ENCODE measurements at regions not wholly inside any gene's neighbourhood (a gene's known extent, or its start where the extent isn't known, plus 50 kb on each side); places are given as distances from the start of the nearest gene placed in this dataset.
"Not testable (repeated sequence)": the region's sequence is repeated elsewhere in the genome, so short reads cannot be mapped to it uniquely, and the experiment has no call there.

DNA sequence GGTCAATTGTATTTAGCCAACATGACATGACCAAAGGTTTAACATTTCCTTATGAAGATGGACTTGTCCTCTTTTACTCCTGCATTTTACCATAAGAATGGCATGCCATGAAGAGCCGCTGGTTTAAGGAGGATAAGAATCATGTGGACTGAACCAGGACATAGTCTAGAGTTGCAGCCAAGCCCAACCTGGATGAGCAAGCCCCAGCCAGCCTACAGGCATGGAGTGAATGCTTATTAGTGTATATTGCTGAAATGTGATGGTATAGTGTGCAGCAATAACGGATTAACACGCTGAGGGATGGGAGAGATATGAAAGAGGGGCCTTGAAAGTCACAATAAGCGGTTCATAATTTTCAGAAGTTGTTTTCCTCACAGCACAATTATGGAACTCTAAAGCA is 523.2 kb downstream of the NTRK2 start:
- H3K9me3 Mint-ChIP-seq, result peaks cover 0 to 16% of the 10 kb centered on the region in 2 donors
- H3K27ac Mint-ChIP-seq, result no peak overlapping the region
- DNase-seq (no peak), ATAC-seq (no peak)
- H3K27me3 Mint-ChIP-seq, result peaks cover 26% of the 10 kb centered on the region
- no peak overlapping the region for H3K4me3 Mint-ChIP-seq
- no peaks in the 10 kb centered on the region for H3K4me1 Mint-ChIP-seq

DNA sequence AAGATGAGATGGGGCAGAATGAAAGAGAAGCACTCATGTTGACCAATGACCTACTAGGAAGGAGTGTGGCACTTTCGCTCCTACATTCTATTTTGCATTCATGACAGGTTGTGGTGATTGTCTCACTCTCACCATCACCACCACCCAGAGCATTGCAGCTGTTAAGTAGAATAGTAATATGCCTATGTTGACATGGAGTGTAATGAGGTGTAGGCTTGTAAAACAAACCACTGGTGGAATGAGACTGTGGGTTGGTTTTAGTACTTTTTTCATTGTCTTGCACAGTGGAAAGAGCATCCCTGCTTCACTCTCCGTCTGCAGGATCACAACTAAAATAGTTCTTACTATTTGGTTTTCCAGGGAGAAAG is 516.7 kb downstream of the NTRK2 start:
- Mint-ChIP-seq H3K27me3 (peaks cover 16% of the 10 kb centered on the region), H3K4me1 (no peaks in the 10 kb centered on the region), H3K27ac (no peak overlapping the region), H3K4me3 (no peak overlapping the region), H3K9me3 (no peaks in the 10 kb centered on the region)
- ATAC-seq, result no peak
- DNase-seq, result no peak

DNA sequence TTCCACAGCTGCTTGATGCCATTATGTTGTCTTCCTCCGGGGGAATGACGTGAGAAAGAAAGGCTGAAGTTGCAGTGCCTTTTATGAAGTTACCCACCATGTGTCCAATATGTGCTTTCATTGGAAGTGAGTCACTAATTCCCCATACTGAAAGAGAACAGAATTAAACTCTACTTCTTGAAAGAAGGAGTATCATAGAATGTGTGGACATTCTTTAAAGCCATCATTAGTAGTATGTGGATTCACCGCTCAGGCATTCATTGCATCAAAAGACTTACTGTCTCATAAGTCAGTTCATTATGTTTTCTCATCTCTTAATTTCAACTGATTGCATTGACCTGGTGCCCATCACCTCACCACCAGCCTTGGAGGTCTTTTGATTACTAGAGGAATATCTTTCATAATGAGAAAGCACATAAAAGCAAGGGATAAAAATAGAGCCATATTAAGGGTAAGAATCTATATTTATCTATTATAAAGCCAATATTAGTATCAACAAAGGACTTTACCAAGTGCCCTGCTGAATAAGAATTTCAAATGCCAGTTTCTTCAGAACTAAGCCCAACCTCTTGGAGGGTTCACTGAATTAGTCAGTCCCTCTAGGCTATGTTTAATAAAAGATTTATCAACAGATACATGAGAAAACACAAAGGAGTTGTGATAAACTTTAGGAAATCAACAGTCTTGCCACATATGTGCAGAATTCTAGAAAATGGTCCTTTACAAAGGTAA is 516.1 kb downstream of the NTRK2 start:
- DNase-seq (no peak), ATAC-seq (no peak)
- Mint-ChIP-seq H3K9me3 (no peaks in the 10 kb centered on the region), H3K27ac (no peak overlapping the region), H3K4me1 (no peaks in the 10 kb centered on the region), H3K4me3 (no peak overlapping the region), H3K27me3 (peaks cover 16% of the 10 kb centered on the region)

DNA sequence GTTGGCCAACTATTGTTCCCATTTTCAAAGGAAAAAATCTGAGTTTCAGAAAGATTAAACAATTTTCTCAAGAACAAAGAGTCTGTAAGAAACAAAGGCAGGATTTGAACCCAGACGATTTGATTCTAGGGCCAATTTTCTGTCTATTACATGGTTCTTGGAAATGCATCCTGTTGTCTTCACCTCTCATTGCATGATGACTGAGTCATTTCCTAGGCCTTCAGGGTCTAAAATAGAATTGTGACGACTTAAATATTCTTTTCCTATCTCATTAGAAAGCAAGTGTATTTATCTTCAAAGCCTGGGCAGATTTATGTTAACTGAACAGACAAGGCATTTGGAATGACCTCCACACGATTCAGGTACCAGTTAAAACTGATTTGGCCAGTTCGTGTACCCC is 512.9 kb downstream of the NTRK2 start:
- Mint-ChIP-seq H3K4me1 (no peaks in the 10 kb centered on the region), H3K9me3 (no peaks in the 10 kb centered on the region), H3K27ac (no peak overlapping the region), H3K27me3 (peaks cover 8% of the 10 kb centered on the region), H3K4me3 (no peak overlapping the region)
- no peak for ATAC-seq
- no peak for DNase-seq

DNA sequence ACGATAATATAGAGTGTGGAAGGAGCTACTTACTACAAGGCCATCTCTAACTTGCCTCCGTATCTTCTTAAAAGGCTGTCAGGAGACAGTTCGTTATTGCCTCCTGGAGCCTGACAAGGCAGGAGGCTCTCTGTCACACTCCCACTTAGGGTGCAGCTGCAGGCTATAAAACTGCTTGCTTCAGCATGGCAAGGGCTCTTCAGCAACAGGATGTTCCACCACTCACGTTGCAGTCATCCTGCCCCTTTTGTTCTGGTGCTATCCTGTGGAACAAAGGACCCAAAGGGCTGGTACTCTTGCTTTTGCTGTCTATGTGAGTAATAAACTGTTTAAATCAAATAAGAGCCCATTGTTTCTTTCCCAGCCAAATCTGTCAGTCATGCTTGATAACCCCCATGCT is 508.9 kb downstream of the NTRK2 start:
- peaks cover 2% of the 10 kb centered on the region for H3K27me3 Mint-ChIP-seq
- H3K4me3 Mint-ChIP-seq, result no peak overlapping the region
- H3K4me1 Mint-ChIP-seq, result no peaks in the 10 kb centered on the region
- ATAC-seq, result no peak
- no peaks in the 10 kb centered on the region for H3K9me3 Mint-ChIP-seq
- no peak for DNase-seq
- no peak overlapping the region for H3K27ac Mint-ChIP-seq

DNA sequence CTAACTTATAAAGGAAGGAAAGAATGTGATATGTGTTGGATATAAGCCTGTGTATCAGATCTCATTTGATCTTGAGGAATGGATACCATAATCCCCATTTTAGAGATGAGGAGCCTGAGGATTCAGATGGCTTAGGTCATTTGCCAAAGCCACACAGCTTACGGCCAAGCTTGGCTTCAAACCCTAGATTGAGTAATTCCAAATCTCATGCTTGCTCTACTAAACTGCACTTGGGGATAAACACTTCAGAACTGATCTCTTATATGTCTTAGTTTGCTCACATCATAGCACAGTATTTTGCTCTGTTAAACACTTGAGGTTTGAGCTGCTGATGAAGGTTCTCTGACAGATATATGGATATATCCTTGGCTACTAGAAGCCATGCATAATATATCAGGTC is 504.4 kb downstream of the NTRK2 start:
- no peak for ATAC-seq
- no peaks in the 10 kb centered on the region for H3K27me3 Mint-ChIP-seq
- no peak overlapping the region for H3K27ac Mint-ChIP-seq
- peaks cover 0 to 9% of the 10 kb centered on the region in 2 donors for H3K9me3 Mint-ChIP-seq
- no peaks in the 10 kb centered on the region for H3K4me1 Mint-ChIP-seq
- no peak for DNase-seq
- no peak overlapping the region for H3K4me3 Mint-ChIP-seq

DNA sequence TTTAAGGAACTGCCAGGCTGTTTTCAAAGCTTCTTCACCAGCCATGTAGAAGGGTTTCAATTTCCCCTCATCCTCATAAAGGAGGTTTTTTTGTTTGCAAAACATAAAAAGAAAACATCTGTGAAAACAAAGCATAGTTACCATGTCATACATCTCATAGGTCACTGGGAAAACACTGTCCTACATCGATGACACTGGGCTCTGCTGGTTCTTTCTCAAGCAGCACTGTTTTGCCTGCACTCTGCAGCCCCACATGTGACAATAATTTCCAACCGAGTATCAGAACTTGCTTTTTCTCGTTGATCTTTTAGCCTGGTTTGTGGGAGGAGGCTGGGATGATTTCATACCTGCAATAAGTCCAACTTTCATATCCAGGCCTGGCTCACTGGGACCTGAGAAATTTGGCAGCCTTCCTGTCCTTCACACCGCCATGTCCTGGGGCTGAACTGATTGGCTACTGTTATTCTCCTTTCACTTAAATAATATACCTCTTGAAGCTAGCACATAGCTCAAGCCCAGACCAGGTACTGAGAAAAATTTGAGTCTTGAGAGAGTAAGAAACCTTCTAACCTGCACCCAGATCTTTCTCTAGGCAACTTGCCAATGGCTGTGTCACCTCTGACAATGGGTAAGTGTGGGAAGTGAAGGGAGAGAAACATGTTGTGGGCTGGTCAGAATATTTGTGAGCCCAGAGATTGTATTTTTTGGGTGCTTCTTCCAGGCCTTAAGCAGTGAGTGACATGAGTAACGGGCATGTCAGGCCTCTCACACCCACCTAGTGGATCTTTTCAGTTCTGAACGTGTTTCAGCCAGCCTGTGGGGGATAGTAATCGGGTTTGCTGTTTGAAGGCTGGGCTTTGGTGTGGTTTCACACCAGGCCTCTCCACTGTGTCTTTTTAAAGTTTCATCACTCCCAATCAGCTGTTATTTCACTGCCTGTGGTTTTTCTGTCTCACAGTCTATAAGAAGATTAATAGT is 502.8 kb downstream of the NTRK2 start:
- H3K27ac Mint-ChIP-seq, result no peak overlapping the region
- H3K27me3 Mint-ChIP-seq, result no peaks in the 10 kb centered on the region
- H3K9me3 Mint-ChIP-seq, result peaks cover 0 to 9% of the 10 kb centered on the region in 2 donors
- DNase-seq, result no peak
- no peak overlapping the region for H3K4me3 Mint-ChIP-seq
- no peak for ATAC-seq
- H3K4me1 Mint-ChIP-seq, result no peaks in the 10 kb centered on the region

DNA sequence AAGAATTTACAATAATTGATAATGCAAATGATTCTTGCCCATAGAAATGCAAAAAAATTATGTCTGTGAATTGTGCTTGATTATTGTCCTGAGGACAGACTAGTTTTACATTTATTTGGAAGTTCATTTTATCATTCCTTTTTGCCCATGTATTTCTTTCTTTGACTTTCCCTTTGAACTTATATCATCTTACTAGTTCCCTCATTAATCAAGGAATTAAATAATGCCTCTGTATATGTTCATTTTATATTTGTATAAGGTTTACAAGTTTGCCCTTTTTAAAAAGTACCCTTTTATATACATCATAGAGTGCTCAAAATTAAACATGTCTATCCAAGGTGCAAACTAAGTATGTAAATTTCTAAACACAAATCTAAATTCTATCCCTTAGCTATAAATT is 501.6 kb downstream of the NTRK2 start:
- no peak for ATAC-seq

DNA sequence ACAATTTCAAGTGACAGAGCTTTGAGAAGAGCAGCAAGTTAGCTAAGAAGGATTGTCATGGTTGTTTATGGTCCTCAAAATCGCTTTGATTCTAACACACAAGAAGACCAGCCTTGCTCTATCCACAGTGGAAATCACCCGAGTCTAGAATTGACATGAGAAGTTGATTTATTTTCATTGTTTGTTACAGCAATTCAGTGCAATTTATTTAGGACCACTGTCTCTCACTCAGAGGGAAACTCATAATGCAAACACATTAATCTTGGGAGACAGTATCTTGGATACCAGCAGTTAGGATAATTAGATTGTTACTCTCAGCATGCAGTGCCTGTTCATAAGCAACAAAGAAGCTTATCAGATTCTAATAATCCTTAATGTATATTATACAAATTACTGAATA is 498.9 kb downstream of the NTRK2 start:
- Mint-ChIP-seq H3K4me1 (no peaks in the 10 kb centered on the region), H3K27me3 (no peaks in the 10 kb centered on the region)
- no peak for ATAC-seq

More for the DNA sequence above, 501.6 kb downstream of the NTRK2 start:
- H3K4me1 Mint-ChIP-seq, result no peaks in the 10 kb centered on the region
- H3K9me3 Mint-ChIP-seq, result peaks cover 0 to 9% of the 10 kb centered on the region in 2 donors
- no peak for DNase-seq
- H3K4me3 Mint-ChIP-seq, result no peak overlapping the region
- H3K27me3 Mint-ChIP-seq, result no peaks in the 10 kb centered on the region
- no peak overlapping the region for H3K27ac Mint-ChIP-seq

DNA sequence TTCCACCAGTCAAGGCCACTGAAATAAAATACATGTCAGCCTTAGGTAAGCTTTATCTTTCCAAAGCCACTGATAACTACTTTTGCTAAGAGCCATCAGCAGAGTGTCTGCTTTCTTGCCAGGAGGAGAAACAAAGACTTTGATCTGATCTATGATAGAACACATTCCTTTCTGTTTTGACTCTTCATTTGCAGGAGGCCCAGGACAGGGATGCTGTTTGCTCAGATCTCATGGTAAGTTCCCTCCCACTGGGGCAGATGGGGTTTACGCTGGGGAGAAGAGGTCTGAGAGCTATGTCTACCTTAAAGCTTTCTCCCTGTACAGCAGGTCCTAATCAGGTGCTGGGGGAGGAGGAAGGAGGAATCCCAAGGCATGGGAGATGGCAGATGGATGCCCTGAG is 497.6 kb downstream of the NTRK2 start:
- peaks cover 6 to 18% of the 10 kb centered on the region in 2 donors for H3K9me3 Mint-ChIP-seq
- no peak for DNase-seq
- no peak for ATAC-seq
- H3K4me1 Mint-ChIP-seq, result no peaks in the 10 kb centered on the region
- no peaks in the 10 kb centered on the region for H3K27me3 Mint-ChIP-seq
- H3K27ac Mint-ChIP-seq, result no peak overlapping the region
- H3K4me3 Mint-ChIP-seq, result no peak overlapping the region

More for the DNA sequence above, 498.9 kb downstream of the NTRK2 start:
- H3K27ac Mint-ChIP-seq, result no peak overlapping the region
- H3K9me3 Mint-ChIP-seq, result peaks cover 1 to 14% of the 10 kb centered on the region in 2 donors
- DNase-seq, result no peak
- no peak overlapping the region for H3K4me3 Mint-ChIP-seq

DNA sequence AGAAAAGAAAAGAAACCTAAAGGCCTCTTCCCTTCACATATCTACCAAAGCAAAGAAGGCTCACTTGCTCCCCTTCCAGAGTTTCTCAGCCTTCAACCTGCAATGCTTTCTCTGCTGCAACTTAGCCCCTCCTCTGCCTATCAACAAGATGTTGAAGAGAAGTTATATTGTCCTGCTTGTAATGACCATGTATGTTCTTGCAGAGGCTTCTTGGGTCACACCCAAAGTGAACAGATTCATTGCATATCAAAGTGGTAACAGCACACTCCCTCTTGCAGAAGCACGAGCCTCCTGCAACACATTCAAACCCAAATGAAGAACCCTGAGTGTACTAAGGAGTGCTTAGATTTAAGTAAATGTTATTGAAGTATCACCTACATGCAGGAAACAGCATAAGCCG is 494.3 kb downstream of the NTRK2 start:
- Mint-ChIP-seq H3K4me1 (no peaks in the 10 kb centered on the region), H3K27me3 (no peaks in the 10 kb centered on the region), H3K9me3 (peaks cover 6 to 8% of the 10 kb centered on the region in 2 donors), H3K4me3 (no peak overlapping the region), H3K27ac (no peak overlapping the region)
- ATAC-seq, result no peak
- DNase-seq, result no peak

DNA sequence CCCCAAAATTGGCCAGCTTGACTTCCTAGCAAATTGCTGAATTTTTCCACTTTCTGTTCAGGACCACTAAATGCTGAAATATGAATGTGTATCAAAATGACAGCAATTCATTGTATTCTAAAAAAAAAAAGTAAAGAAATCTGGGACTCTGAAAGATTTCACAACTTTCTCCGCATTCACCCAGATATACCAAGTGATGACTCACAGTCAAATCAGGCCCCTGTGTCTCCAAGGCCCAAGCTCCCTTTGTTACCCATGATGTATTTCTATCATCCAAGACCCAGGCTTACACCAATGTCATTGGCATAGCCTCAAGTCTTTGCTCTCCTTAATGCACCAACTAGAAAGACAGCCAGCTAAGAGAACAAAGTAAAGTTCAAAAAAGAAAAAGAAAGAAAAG is 493.9 kb downstream of the NTRK2 start:
- no peak overlapping the region for H3K4me3 Mint-ChIP-seq
- H3K27ac Mint-ChIP-seq, result no peak overlapping the region
- peaks cover 6 to 8% of the 10 kb centered on the region in 2 donors for H3K9me3 Mint-ChIP-seq
- DNase-seq (no peak), ATAC-seq (no peak)
- H3K4me1 Mint-ChIP-seq, result no peaks in the 10 kb centered on the region
- no peaks in the 10 kb centered on the region for H3K27me3 Mint-ChIP-seq

DNA sequence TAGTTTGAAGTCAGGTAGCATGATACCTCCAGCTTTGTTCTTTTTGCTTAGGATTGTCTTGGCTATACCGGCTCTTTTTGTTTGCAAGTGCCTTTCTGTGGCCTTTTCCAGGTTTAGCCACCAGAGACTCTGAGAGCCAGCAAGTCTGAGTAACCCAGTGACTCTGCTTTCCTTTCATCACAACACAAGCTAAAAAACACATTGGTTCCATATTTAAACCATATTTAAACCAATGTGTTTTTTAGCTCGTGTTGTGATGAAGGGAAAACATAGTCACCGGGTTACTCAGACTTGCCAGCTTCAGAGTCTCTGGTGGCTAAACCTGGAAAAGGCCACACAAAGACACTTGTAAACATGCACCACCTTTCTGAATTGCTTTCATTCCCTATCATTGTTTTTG is 493.3 kb downstream of the NTRK2 start:
- no peaks in the 10 kb centered on the region for H3K4me1 Mint-ChIP-seq
- H3K9me3 Mint-ChIP-seq, result peaks cover 6 to 8% of the 10 kb centered on the region in 2 donors
- no peak for ATAC-seq
- no peak overlapping the region for H3K27ac Mint-ChIP-seq
- H3K4me3 Mint-ChIP-seq, result no peak overlapping the region
- H3K27me3 Mint-ChIP-seq, result no peaks in the 10 kb centered on the region
- no peak for DNase-seq

DNA sequence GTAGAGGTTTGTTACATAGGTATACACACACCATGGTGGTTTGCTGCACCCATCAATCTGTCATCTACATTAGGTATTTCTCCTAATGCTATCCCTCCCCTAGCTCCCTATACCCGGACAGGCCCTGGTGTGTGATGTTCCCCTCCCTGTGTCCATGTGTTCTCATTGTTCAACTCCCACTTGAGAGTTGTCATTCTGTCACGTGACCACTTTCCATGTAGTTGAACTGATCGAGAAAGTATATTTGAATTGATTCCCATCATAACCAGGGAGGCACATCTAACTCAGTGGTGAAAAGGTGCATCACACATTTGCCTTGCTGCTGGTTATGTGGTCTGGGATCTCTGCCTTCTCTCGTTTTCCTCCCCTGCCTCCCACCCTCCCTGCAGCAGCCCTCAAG is 491.4 kb downstream of the NTRK2 start:
- not testable (repeated sequence) for H3K27me3 Mint-ChIP-seq, H3K4me3 Mint-ChIP-seq, H3K4me1 Mint-ChIP-seq, DNase-seq, H3K9me3 Mint-ChIP-seq, ATAC-seq, H3K27ac Mint-ChIP-seq

DNA sequence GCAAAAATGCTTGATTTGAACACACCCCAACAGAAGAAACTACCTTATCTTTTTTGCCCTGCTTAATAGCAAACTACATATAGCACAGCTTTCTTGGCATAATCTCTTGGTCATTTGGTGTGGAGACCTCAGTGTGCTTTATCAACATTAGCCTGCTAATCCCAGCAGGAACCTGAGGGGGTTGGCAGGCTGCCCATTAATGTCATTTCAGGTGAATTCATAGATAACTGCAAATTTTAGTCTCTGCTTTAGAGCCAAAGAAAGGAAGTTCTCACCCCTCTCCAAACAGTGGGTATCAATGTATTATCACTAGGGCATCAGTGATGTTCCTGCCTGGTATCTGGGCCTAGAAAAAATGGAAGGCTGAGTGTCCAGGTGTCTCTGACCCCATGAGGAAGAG is 489.0 kb downstream of the NTRK2 start:
- DNase-seq (no peak), ATAC-seq (no peak)
- Mint-ChIP-seq H3K9me3 (peaks cover 5 to 6% of the 10 kb centered on the region in 2 donors), H3K27me3 (no peaks in the 10 kb centered on the region), H3K27ac (no peak overlapping the region), H3K4me1 (no peaks in the 10 kb centered on the region), H3K4me3 (no peak overlapping the region)

DNA sequence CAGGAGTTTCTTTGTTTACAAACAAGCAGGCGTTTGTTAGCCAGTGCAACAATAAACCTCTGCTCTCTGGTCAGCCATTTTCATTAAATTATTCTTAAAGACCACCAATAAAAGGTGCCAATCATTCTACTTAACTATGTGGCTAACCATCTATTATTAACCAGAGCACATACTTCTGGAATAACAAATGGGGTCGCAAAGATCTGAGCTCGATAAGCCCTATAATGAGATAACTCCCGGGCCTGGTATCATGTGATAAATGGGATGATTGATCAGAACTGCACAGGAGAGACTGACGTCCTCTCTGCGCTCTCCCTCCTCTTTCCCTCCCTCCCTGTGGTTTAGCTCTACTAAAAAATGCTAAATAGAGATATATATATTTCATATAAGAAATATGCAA is 488.2 kb downstream of the NTRK2 start:
- no peak for DNase-seq
- no peak overlapping the region for H3K27ac Mint-ChIP-seq
- H3K4me3 Mint-ChIP-seq, result no peak overlapping the region

More for the DNA sequence above, 488.2 kb downstream of the NTRK2 start:
- ATAC-seq, result no peak
- no peaks in the 10 kb centered on the region for H3K9me3 Mint-ChIP-seq
- H3K27me3 Mint-ChIP-seq, result no peaks in the 10 kb centered on the region
- no peaks in the 10 kb centered on the region for H3K4me1 Mint-ChIP-seq
